Ramos (cell line): ENCODE measurements at regions not wholly inside any gene's neighbourhood (a gene's known extent, or its start where the extent isn't known, plus 50 kb on each side); places are given as distances from the start of the nearest gene placed in this dataset.

ENCODE experiments used
- in situ Hi-C: fragments of 300-500 bp; cut with MboI; formaldehyde crosslinking; loops from one replicate; pipeline ENCODE4 v1.14.3; 2022; ENCODE audit warnings: low sequenced_read_pairs; ENCODE audit not compliant: unreplicated experiment

GRCh38 chr3:102736975-102737304 is 302.1 kb downstream of the ZPLD1 start:
- in situ Hi-C loops, result no loop called here

GRCh38 chr3:102737353-102737752 is 302.5 kb downstream of the ZPLD1 start:
- in situ Hi-C loops, result no loop called here

GRCh38 chr3:102741105-102741504 is 306.3 kb downstream of the ZPLD1 start:
- in situ Hi-C loops, result no loop called here

GRCh38 chr3:102741694-102742093 is 306.9 kb downstream of the ZPLD1 start:
- in situ Hi-C loops, result no loop called here

- in situ Hi-C loops, result no loop called here
Observed at GRCh38 chr3:102745881-102746280, 311.1 kb downstream of the ZPLD1 start.

GRCh38 chr3:102747611-102748010 is 312.8 kb downstream of the ZPLD1 start:
- in situ Hi-C loops, result no loop called here

GRCh38 chr3:102748646-102749045 is 313.8 kb downstream of the ZPLD1 start:
- in situ Hi-C loops, result no loop called here

- in situ Hi-C loops, result no loop called here
Observed at GRCh38 chr3:102750322-102750721, 315.5 kb downstream of the ZPLD1 start.

GRCh38 chr3:102753901-102754300 is 319.1 kb downstream of the ZPLD1 start:
- in situ Hi-C loops, result no loop called here

- in situ Hi-C loops, result no loop called here
Observed at GRCh38 chr3:102756706-102757105, 321.9 kb downstream of the ZPLD1 start.

- in situ Hi-C loops, result no loop called here
Observed at GRCh38 chr3:102757950-102758349, 323.1 kb downstream of the ZPLD1 start.

- in situ Hi-C loops, result no loop called here
Observed at GRCh38 chr3:102761766-102762165, 327.0 kb downstream of the ZPLD1 start.

GRCh38 chr3:102790747-102791325 is 356.0 kb downstream of the ZPLD1 start:
- in situ Hi-C loops, result no loop called here

- in situ Hi-C loops, result no loop called here
Observed at GRCh38 chr3:102791641-102792589, 357.1 kb downstream of the ZPLD1 start.

GRCh38 chr3:102796804-102797203 is 362.0 kb downstream of the ZPLD1 start:
- in situ Hi-C loops, result no loop called here

- in situ Hi-C loops, result no loop called here
Observed at GRCh38 chr3:102802819-102803420, 368.1 kb downstream of the ZPLD1 start.

GRCh38 chr3:102810937-102811336 is 376.1 kb downstream of the ZPLD1 start:
- in situ Hi-C loops, result no loop called here

- in situ Hi-C loops, result no loop called here
Observed at GRCh38 chr3:102826636-102827035, 391.8 kb downstream of the ZPLD1 start.

GRCh38 chr3:102827386-102827785 is 392.6 kb downstream of the ZPLD1 start:
- in situ Hi-C loops, result no loop called here

- in situ Hi-C loops, result no loop called here
Observed at GRCh38 chr3:102830415-102830814, 395.6 kb downstream of the ZPLD1 start.

GRCh38 chr3:102841866-102842265 is 407.1 kb downstream of the ZPLD1 start:
- in situ Hi-C loops, result no loop called here
